MM.1S (cell line): ENCODE measurements at regions not wholly inside any gene's neighbourhood (a gene's known extent, or its start where the extent isn't known, plus 50 kb on each side); places are given as distances from the start of the nearest gene placed in this dataset.

ENCODE experiments used
- DNase-seq: peaks from one replicate; pipeline ENCODE4 v3.0.0-alpha.2; 2015
- H2AFZ ChIP-seq: fragments of 300-600 bp; sonication (generic); 2 replicates; pipeline ENCODE4 v1.6.0; 2016; ENCODE audit warnings: antibody characterized with exemption, low read length
- H3F3A ChIP-seq: fragments of 300-600 bp; sonication (generic); 2 replicates; pipeline ENCODE4 v1.6.1; 2016; ENCODE audit warnings: mild to moderate bottlenecking, antibody characterized with exemption, low read length, moderate library complexity, mixed read lengths; ENCODE audit not compliant: insufficient read depth
- H3K27ac ChIP-seq: fragments of 300-600 bp; sonication (generic); 2 replicates; pipeline ENCODE4 v1.5.1; 2016; ENCODE audit warnings: mild to moderate bottlenecking, low read length
- H3K27me3 ChIP-seq: fragments of 300-600 bp; sonication (generic); replicated peaks from 2 replicates; pipeline ENCODE4 v1.6.0; 2016; ENCODE audit warnings: low read length; ENCODE audit not compliant: insufficient read depth
- H3K36me3 ChIP-seq: fragments of 300-600 bp; sonication (generic); replicated peaks from 2 replicates; pipeline ENCODE4 v1.6.1; 2016; ENCODE audit warnings: mild to moderate bottlenecking, low read length, mixed read lengths; ENCODE audit not compliant: insufficient read depth
- H3K4me1 ChIP-seq: fragments of 300-600 bp; sonication (generic); 2 replicates; pipeline ENCODE4 v1.6.1; 2016; ENCODE audit warnings: low read length, mixed read lengths
- H3K4me2 ChIP-seq: fragments of 300-600 bp; sonication (generic); 2 replicates; pipeline ENCODE4 v1.6.0; 2016; ENCODE audit warnings: low read depth, low read length
- H3K4me3 ChIP-seq: fragments of 300-600 bp; sonication (generic); 2 replicates; pipeline ENCODE4 v1.5.1; 2016; ENCODE audit warnings: low read length, mixed read lengths
- H3K79me2 ChIP-seq: fragments of 300-600 bp; sonication (generic); 2 replicates; pipeline ENCODE4 v1.6.1; 2016; ENCODE audit warnings: mixed run types, low read length, mixed read lengths
- H3K9ac ChIP-seq: fragments of 300-600 bp; sonication (generic); 2 replicates; pipeline ENCODE4 v1.6.1; 2016; ENCODE audit warnings: low read length, mixed read lengths
- H3K9me2 ChIP-seq: fragments of 300-600 bp; sonication (generic); replicated peaks from 2 replicates; pipeline ENCODE4 v1.6.1; 2016; ENCODE audit warnings: mild to moderate bottlenecking, low read length, mixed read lengths; ENCODE audit not compliant: insufficient read depth
- H3K9me3 ChIP-seq: fragments of 300-600 bp; sonication (generic); replicated peaks from 2 replicates; pipeline ENCODE4 v1.6.1; 2016; ENCODE audit warnings: mild to moderate bottlenecking, low read length, mixed read lengths; ENCODE audit not compliant: insufficient read depth
- H4K20me1 ChIP-seq: fragments of 300-600 bp; sonication (generic); 2 replicates; pipeline ENCODE4 v1.6.1; 2016; ENCODE audit warnings: mild to moderate bottlenecking, low read length, moderate library complexity, mixed read lengths; ENCODE audit not compliant: insufficient read depth
- CTCF ChIP-seq: fragments of 300-600 bp; sonication (generic); IDR thresholded peaks from 2 replicates; pipeline ENCODE4 v1.5.1; 2016; ENCODE audit warnings: antibody characterized with exemption, low read length, mixed read lengths
- EZH2 ChIP-seq: fragments of 300-600 bp; sonication (generic); optimal IDR thresholded peaks from 2 replicates; pipeline ENCODE3; 2017; ENCODE audit warnings: low read depth, mild to moderate bottlenecking, antibody characterized with exemption, low read length, mixed read lengths
- EZH2phosphoT487 ChIP-seq: fragments of 300-600 bp; sonication (generic); IDR thresholded peaks from 2 replicates; pipeline ENCODE4 v1.6.1; 2018; ENCODE audit warnings: antibody characterized with exemption, low read length

- no peaks in the 10 kb centered on the region for H3F3A ChIP-seq
- H3K4me1 ChIP-seq = peaks cover 6% of the 10 kb centered on the region; the same call in 1 of the 2 replicates
- no peaks in the 10 kb centered on the region for H3K9me3 ChIP-seq
- no peaks in the 10 kb centered on the region for H3K79me2 ChIP-seq
- no peaks in the 10 kb centered on the region for H3K27me3 ChIP-seq
- TF ChIP-seq EZH2 (no peak), CTCF (no peak), EZH2phosphoT487 (no peak)
- H3K27ac ChIP-seq = no peak overlapping the region
- no peak overlapping the region for H3K4me2 ChIP-seq
- no peak overlapping the region for H3K4me3 ChIP-seq
- no peaks in the 10 kb centered on the region for H3K36me3 ChIP-seq
- DNase-seq = no peak
- no peaks in the 10 kb centered on the region for H3K9me2 ChIP-seq
- H4K20me1 ChIP-seq = no peaks in the 10 kb centered on the region
- H3K9ac ChIP-seq = no peak overlapping the region
- H2AFZ ChIP-seq = no peak overlapping the region
Observed at GRCh38 chr13:105921711-105922110, 613.8 kb downstream of the EFNB2 start.

- Histone ChIP-seq H3K36me3 (no peaks in the 10 kb centered on the region), H2AFZ (no peak overlapping the region), H3K4me2 (no peak overlapping the region), H3K4me1 (peaks cover 6% of the 10 kb centered on the region; the same call in 1 of the 2 replicates), H3K27me3 (no peaks in the 10 kb centered on the region), H3K4me3 (no peak overlapping the region), H4K20me1 (no peaks in the 10 kb centered on the region), H3K9me3 (no peaks in the 10 kb centered on the region), H3K27ac (no peak overlapping the region), H3K79me2 (no peaks in the 10 kb centered on the region), H3F3A (no peaks in the 10 kb centered on the region), H3K9ac (no peak overlapping the region), H3K9me2 (no peaks in the 10 kb centered on the region)
- TF ChIP-seq CTCF = no peak
- TF ChIP-seq EZH2 = no peak
- TF ChIP-seq EZH2phosphoT487 = no peak
- no peak for DNase-seq
Observed at GRCh38 chr13:105920370-105920769, 615.1 kb downstream of the EFNB2 start.

- Histone ChIP-seq H3K4me3 (no peak overlapping the region), H3K79me2 (no peaks in the 10 kb centered on the region)
Observed at GRCh38 chr13:105918842-105919741, 616.4 kb downstream of the EFNB2 start.

More at GRCh38 chr13:105918842-105919741, 616.4 kb downstream of the EFNB2 start:
- H3K27ac ChIP-seq = no peak overlapping the region
- H3K9me3 ChIP-seq = no peaks in the 10 kb centered on the region
- H3K4me2 ChIP-seq = 0 out of 2 replicates have a peak overlapping the region, but pooled peaks have one; percentile 11
- no peaks in the 10 kb centered on the region for H3F3A ChIP-seq
- H3K4me1 ChIP-seq = peaks cover 18% of the 10 kb centered on the region
- no peaks in the 10 kb centered on the region for H3K9me2 ChIP-seq
- TF ChIP-seq CTCF (no peak), EZH2 (no peak), EZH2phosphoT487 (no peak)
- H2AFZ ChIP-seq = no peak overlapping the region
- peak; percentile 71 for DNase-seq
- H4K20me1 ChIP-seq = no peaks in the 10 kb centered on the region
- no peak overlapping the region for H3K9ac ChIP-seq
- H3K36me3 ChIP-seq = no peaks in the 10 kb centered on the region
- no peaks in the 10 kb centered on the region for H3K27me3 ChIP-seq
